ENCODE measurements at regions not wholly inside any gene's neighbourhood (a gene's known extent, or its start where the extent isn't known, plus 50 kb on each side); places are given as distances from the start of the nearest gene placed in this dataset.
A peak's percentile ranks its signal among the peaks of the same experiment; 100 is the strongest.

- Histone ChIP-seq H3K79me2 (ENCODE audit: insufficient read depth, low read length) (no peaks in the 10 kb centered on the region), H3K36me3 (ENCODE audit: insufficient read depth, low read length) (no peaks in the 10 kb centered on the region), H3K9me3 (ENCODE audit: insufficient read depth, low read depth, low read length) (no peaks in the 10 kb centered on the region), H4K20me1 (ENCODE audit: insufficient read depth, low read length) (no peaks in the 10 kb centered on the region), H3K4me1 (ENCODE audit: insufficient read depth, low read length) (no peaks in the 10 kb centered on the region), H3K9ac (ENCODE audit: low read length) (no peak overlapping the region), H3K27me3 (ENCODE audit: insufficient read depth, low read length) (no peaks in the 10 kb centered on the region), H2AFZ (ENCODE audit: low read depth, low read length) (no peak overlapping the region), H3K27ac (ENCODE audit: low read depth, low read length) (no peak overlapping the region), H3K4me3 (ENCODE audit: insufficient read depth, low read depth, low read length) (no peak overlapping the region), H3K4me2 (ENCODE audit: low read length) (no peak overlapping the region)
- no peak for TF ChIP-seq CTCF (IDR thresholded peaks at IDR 0.05; ENCODE audit: insufficient read depth, low read depth, low read length)
- no peak for TF ChIP-seq EZH2 (IDR thresholded peaks at IDR 0.05; ENCODE audit: insufficient read depth, low read length)
- peaks cover 34% of the 10 kb centered on the region for H3K27me3 Mint-ChIP-seq (ENCODE audit: low read depth, unreplicated experiment)
- H3K4me3 Mint-ChIP-seq (ENCODE audit: unreplicated experiment), result no peak overlapping the region
- H3K4me1 Mint-ChIP-seq (ENCODE audit: low read depth, unreplicated experiment), result peaks cover 1% of the 10 kb centered on the region
- peaks cover 2% of the 10 kb centered on the region for H3K36me3 Mint-ChIP-seq (ENCODE audit: low read depth, unreplicated experiment)
- no peak for FAIRE-seq
- H3K9me3 Mint-ChIP-seq (ENCODE audit: unreplicated experiment), result peaks cover under 1% of the 10 kb centered on the region
- DNase-seq (ENCODE audit: low read depth), result no peak
- no peak overlapping the region for H3K27ac Mint-ChIP-seq (ENCODE audit: unreplicated experiment)
Measured at GRCh38 chr2:118495290-118495689, 352.2 kb downstream of the EN1 start.

DNA sequence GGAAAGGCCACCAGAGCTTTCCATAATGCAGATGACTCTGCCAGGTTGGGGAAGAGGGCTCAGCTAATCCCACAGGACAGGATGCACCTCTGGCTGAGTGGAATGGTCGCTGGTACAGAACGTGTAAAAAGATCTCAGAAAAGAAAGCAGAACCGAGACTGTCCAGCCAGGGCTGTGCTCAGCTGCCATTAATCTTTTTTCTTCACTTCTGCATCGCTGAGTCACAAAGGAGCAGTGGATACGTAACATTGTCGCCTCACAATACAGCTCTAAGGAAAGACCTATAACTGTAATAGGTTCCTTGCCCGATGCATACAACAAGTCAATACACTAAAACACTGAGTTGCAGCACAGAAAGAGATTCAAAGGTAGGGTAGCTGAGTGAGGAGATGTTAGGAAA, 354.2 kb downstream of the EN1 start:
- Mint-ChIP-seq H3K27me3 (ENCODE audit: low read depth, unreplicated experiment) (peaks cover 28% of the 10 kb centered on the region), H3K4me3 (ENCODE audit: unreplicated experiment) (no peak overlapping the region), H3K27ac (ENCODE audit: unreplicated experiment) (no peak overlapping the region), H3K4me1 (ENCODE audit: low read depth, unreplicated experiment) (peaks cover 1% of the 10 kb centered on the region), H3K9me3 (ENCODE audit: unreplicated experiment) (peaks cover 3% of the 10 kb centered on the region), H3K36me3 (ENCODE audit: low read depth, unreplicated experiment) (peaks cover 2% of the 10 kb centered on the region)
- H3K4me2 ChIP-seq (ENCODE audit: low read length), result no peak overlapping the region
- no peak overlapping the region for H2AFZ ChIP-seq (ENCODE audit: low read depth, low read length)
- no peak overlapping the region for H3K4me3 ChIP-seq (ENCODE audit: insufficient read depth, low read depth, low read length)
- FAIRE-seq (no peak), DNase-seq (ENCODE audit: low read depth) (no peak)
- no peak overlapping the region for H3K9ac ChIP-seq (ENCODE audit: low read length)
- TF ChIP-seq CTCF (IDR thresholded peaks at IDR 0.05; ENCODE audit: insufficient read depth, low read depth, low read length) (no peak), EZH2 (IDR thresholded peaks at IDR 0.05; ENCODE audit: insufficient read depth, low read length) (no peak)
- H4K20me1 ChIP-seq (ENCODE audit: insufficient read depth, low read length), result no peaks in the 10 kb centered on the region
- no peaks in the 10 kb centered on the region for H3K36me3 ChIP-seq (ENCODE audit: insufficient read depth, low read length)
- no peaks in the 10 kb centered on the region for H3K79me2 ChIP-seq (ENCODE audit: insufficient read depth, low read length)
- no peak overlapping the region for H3K27ac ChIP-seq (ENCODE audit: low read depth, low read length)
- no peaks in the 10 kb centered on the region for H3K4me1 ChIP-seq (ENCODE audit: insufficient read depth, low read length)
- H3K27me3 ChIP-seq (ENCODE audit: insufficient read depth, low read length), result no peaks in the 10 kb centered on the region
- H3K9me3 ChIP-seq (ENCODE audit: insufficient read depth, low read depth, low read length), result no peaks in the 10 kb centered on the region

DNA sequence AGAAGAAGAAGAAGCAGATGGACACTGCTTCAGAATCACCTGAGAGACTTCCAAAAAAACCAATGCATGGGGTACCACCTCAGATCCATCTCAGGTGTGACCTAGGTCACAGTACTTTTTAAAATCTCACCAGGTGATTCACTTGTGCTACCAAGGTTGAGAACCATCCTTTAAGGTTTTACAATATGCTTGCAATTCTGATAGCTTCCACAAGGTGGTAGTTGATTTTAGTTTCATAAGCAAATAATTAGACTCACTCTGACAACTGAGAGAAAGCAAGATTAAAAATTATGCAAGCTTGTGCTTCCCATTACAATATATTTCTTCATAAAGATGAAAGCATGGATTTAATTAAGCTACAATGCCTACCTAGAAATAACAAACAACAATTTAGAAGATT, 355.1 kb downstream of the EN1 start:
- H3K27ac Mint-ChIP-seq (ENCODE audit: unreplicated experiment), result no peak overlapping the region
- peaks cover 1% of the 10 kb centered on the region for H3K4me1 Mint-ChIP-seq (ENCODE audit: low read depth, unreplicated experiment)
- FAIRE-seq, result no peak
- no peak overlapping the region for H3K27ac ChIP-seq (ENCODE audit: low read depth, low read length)
- peaks cover 3% of the 10 kb centered on the region for H3K9me3 Mint-ChIP-seq (ENCODE audit: unreplicated experiment)
- no peak overlapping the region for H3K4me3 ChIP-seq (ENCODE audit: insufficient read depth, low read depth, low read length)
- H3K4me3 Mint-ChIP-seq (ENCODE audit: unreplicated experiment), result peak overlapping the region; percentile 29
- H3K27me3 ChIP-seq (ENCODE audit: insufficient read depth, low read length), result no peaks in the 10 kb centered on the region
- no peaks in the 10 kb centered on the region for H3K4me1 ChIP-seq (ENCODE audit: insufficient read depth, low read length)
- H3K4me2 ChIP-seq (ENCODE audit: low read length), result no peak overlapping the region
- TF ChIP-seq CTCF (IDR thresholded peaks at IDR 0.05; ENCODE audit: insufficient read depth, low read depth, low read length), result peak; percentile 37
- TF ChIP-seq EZH2 (IDR thresholded peaks at IDR 0.05; ENCODE audit: insufficient read depth, low read length), result no peak
- no peaks in the 10 kb centered on the region for H3K79me2 ChIP-seq (ENCODE audit: insufficient read depth, low read length)
- H4K20me1 ChIP-seq (ENCODE audit: insufficient read depth, low read length), result no peaks in the 10 kb centered on the region
- H3K27me3 Mint-ChIP-seq (ENCODE audit: low read depth, unreplicated experiment), result peaks cover 23% of the 10 kb centered on the region
- H3K36me3 ChIP-seq (ENCODE audit: insufficient read depth, low read length), result no peaks in the 10 kb centered on the region
- peak; percentile 12 for DNase-seq (ENCODE audit: low read depth)
- H3K9me3 ChIP-seq (ENCODE audit: insufficient read depth, low read depth, low read length), result no peaks in the 10 kb centered on the region
- H3K9ac ChIP-seq (ENCODE audit: low read length), result no peak overlapping the region
- no peak overlapping the region for H2AFZ ChIP-seq (ENCODE audit: low read depth, low read length)
- peaks cover 2% of the 10 kb centered on the region for H3K36me3 Mint-ChIP-seq (ENCODE audit: low read depth, unreplicated experiment)
